GM10266 (cell line): ENCODE measurements at regions not wholly inside any gene's neighbourhood (a gene's known extent, or its start where the extent isn't known, plus 50 kb on each side); places are given as distances from the start of the nearest gene placed in this dataset.

Experiments used
- DNase-seq: peaks from one replicate; pipeline ENCODE4 v3.0.0; 2012; ENCODE audit errors: extremely low spot score
- TF ChIP-seq, protein P1 (sequence below): IDR thresholded peaks from 2 replicates; pipeline ENCODE4 v1.5.1; 2012; ENCODE audit warnings: mild to moderate bottlenecking, low read depth; ENCODE audit not compliant: control insufficient read depth, insufficient read depth; ENCODE audit errors: missing control alignments

GRCh38 chr18:42475157-42475556 is 520.1 kb downstream of the PIK3C3 start:
- no peak for DNase-seq
- TF ChIP-seq, protein P1, sequence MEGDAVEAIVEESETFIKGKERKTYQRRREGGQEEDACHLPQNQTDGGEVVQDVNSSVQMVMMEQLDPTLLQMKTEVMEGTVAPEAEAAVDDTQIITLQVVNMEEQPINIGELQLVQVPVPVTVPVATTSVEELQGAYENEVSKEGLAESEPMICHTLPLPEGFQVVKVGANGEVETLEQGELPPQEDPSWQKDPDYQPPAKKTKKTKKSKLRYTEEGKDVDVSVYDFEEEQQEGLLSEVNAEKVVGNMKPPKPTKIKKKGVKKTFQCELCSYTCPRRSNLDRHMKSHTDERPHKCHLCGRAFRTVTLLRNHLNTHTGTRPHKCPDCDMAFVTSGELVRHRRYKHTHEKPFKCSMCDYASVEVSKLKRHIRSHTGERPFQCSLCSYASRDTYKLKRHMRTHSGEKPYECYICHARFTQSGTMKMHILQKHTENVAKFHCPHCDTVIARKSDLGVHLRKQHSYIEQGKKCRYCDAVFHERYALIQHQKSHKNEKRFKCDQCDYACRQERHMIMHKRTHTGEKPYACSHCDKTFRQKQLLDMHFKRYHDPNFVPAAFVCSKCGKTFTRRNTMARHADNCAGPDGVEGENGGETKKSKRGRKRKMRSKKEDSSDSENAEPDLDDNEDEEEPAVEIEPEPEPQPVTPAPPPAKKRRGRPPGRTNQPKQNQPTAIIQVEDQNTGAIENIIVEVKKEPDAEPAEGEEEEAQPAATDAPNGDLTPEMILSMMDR, result no peak

DNA sequence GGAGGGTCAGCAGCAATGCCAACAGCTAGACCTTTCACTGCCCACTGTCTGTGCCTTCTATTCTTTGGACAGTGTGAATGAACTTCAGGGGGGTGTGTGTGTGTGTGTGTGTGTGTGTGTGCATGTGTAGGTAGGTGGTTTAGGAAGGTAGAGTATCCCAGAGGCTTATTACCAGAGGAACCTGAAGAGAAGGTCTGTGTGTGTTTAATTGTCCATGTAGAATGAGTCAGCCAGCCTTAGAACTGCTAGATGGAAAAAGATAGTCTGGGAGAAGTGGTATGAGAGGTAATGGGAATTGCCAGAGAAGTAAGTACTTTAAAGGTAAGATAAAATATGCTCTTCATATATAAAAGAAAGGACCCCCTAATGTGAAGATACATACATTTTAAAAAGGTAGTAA is 522.2 kb downstream of the PIK3C3 start:
- DNase-seq, result no peak
- TF ChIP-seq, protein P1, result no peak

- no peak for DNase-seq
- TF ChIP-seq, protein P1, result no peak
Observed at GRCh38 chr18:42480441-42480840, 525.4 kb downstream of the PIK3C3 start.

GRCh38 chr18:42484648-42485047 is 529.6 kb downstream of the PIK3C3 start:
- DNase-seq, result no peak
- TF ChIP-seq, protein P1, result no peak

DNA sequence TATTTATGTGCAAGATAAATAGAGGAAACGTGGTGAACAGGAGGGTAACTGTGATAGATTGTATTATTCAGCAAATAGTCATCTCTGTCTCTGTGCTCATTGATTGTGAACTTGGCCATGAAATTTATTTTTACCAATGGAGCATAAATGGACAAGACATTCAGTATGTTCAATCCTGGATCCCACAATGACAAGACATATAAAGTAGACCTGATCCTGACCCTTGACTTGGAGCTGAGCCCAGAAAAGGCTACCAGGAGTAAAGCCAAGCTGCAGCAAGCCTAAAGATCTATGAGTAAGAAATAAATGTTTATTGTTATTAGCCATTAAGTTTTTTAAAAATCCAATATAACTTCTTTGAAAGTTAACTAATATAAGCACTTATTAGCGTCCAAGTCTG is 531.2 kb downstream of the PIK3C3 start:
- TF ChIP-seq, protein P1, result no peak
- no peak for DNase-seq

- TF ChIP-seq, protein P1, result no peak
- DNase-seq, result no peak
Observed at GRCh38 chr18:42508683-42509296, 553.8 kb downstream of the PIK3C3 start.

DNA sequence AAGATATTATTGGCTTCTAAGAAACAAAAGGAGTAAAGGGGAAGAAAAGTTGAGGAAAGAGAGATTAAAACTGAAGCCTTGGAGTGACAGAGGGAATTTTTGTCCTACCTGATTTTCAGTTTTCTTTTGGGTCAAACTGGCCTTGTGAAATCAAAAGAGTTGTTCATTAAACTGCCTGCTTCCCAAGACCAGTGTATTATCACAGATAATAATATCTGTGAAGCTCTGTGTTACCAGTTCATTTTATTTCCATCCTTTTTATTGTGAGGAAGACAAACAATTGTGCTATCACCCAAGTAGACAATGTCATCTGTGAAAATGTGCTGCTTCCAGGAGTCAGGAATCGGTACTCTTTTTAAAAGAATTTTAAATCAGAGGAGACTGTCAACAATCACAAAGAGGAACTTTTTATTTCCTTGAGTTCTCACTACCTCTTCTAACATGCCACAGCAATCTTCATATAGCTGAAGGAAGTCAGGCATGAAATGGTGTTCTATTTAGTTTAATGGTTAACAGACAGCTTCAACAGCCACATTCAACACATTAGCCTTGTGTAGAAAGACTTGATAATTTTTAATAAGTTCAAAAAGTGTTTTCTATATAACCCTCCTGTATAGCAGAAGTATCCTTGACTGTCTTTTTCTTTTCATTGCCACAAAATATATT is 554.8 kb downstream of the PIK3C3 start:
- TF ChIP-seq, protein P1, result no peak
- no peak for DNase-seq
